ENCODE measurements at regions not wholly inside any gene's neighbourhood (a gene's known extent, or its start where the extent isn't known, plus 50 kb on each side); places are given as distances from the start of the nearest gene placed in this dataset.

DNA sequence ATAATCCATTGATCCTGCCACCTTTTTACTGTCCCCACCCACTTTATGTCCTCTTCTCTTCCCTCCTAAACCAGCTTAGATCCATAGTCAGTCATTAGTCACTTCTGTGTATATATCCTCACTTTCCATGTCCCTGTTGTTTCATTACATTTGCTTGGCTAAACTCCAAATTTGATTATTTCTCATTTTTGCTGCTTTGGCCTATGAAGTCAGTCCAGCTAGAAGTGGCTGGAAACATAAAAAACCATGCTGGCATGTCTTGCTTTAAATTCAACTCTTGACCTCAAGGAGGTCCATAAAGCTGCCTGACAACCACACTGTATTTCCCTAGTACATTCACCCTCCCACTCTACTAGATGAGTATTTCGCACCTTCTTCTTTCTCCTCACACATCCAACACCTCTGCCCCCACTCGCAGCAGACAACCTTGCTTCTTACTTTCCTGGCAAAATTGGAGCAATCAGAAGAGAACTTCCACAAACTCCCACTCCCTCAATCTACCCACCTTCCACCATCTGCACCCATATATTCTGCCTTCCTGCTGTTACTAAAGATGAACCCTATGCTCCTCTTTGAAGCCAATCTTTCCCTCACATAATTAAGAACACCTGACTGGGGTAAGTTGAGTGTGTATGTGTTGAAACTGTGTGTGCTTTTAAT is 72.1 kb downstream of the ZNF648 start:
- TF ChIP-seq, protein P1, sequence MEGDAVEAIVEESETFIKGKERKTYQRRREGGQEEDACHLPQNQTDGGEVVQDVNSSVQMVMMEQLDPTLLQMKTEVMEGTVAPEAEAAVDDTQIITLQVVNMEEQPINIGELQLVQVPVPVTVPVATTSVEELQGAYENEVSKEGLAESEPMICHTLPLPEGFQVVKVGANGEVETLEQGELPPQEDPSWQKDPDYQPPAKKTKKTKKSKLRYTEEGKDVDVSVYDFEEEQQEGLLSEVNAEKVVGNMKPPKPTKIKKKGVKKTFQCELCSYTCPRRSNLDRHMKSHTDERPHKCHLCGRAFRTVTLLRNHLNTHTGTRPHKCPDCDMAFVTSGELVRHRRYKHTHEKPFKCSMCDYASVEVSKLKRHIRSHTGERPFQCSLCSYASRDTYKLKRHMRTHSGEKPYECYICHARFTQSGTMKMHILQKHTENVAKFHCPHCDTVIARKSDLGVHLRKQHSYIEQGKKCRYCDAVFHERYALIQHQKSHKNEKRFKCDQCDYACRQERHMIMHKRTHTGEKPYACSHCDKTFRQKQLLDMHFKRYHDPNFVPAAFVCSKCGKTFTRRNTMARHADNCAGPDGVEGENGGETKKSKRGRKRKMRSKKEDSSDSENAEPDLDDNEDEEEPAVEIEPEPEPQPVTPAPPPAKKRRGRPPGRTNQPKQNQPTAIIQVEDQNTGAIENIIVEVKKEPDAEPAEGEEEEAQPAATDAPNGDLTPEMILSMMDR (conservative IDR thresholded peaks at IDR 0.05; ENCODE audit: low read depth, low read length), result no peak
- DNase-seq (ENCODE audit: low read depth), result no peak

DNA sequence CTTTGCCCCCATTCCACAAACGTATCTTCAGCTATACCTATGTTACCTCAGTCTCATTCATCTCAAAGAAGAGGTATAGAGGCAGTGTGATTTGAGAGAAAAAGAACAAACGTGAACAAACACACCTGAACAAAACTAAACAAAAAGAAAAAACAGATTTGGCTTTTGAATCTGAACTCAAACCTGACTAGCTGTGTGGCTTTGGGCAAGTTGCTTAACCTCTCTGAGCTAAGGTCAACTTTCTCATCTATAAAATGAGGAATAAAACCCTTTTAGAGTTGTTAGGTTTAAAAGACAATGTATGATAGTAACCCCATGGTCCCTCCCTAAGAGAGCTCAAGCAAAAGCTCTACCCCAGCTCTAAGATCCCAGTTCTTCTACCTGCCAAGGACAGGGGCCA is 73.5 kb downstream of the ZNF648 start:
- TF ChIP-seq, protein P1 (conservative IDR thresholded peaks at IDR 0.05; ENCODE audit: low read depth, low read length), result no peak
- no peak for DNase-seq (ENCODE audit: low read depth)
- no peak overlapping the region for H3K4me3 ChIP-seq (ENCODE audit: low read depth, low read length)

More for the DNA sequence above, 72.1 kb downstream of the ZNF648 start:
- no peak overlapping the region for H3K4me3 ChIP-seq (ENCODE audit: low read depth, low read length)

DNA sequence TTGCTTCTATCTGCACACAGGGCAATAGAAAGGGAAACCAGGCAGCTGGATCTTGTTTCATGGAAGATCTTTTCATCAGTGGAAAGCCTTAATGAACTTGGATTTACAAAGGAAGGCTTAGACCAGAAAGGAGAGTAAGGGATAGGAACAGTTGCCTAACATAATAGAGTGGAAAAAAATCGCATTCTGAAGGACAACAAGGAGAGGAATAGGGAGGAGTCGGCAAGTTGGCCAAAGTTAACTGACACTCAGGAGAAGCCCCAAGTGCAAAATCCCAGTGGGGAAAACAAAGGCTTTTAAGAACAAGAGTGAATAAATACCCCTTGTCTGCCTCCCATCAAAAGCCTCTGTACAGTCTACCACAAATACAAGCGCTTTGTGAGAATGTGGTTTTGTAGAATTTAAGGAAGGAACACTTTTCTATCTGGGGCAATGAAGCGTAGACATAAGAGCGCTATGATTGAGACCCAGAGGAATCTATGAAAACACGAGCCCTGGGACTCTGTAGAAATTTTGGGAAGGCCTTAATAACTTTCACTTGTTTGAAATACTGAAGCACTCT is 74.1 kb downstream of the ZNF648 start:
- TF ChIP-seq, protein P1 (conservative IDR thresholded peaks at IDR 0.05; ENCODE audit: low read depth, low read length), result no peak
- no peak overlapping the region for H3K4me3 ChIP-seq (ENCODE audit: low read depth, low read length)
- DNase-seq (ENCODE audit: low read depth), result no peak

GRCh38 chr1:181986907-181987305 is 74.6 kb downstream of the ZNF648 start:
- DNase-seq (ENCODE audit: low read depth), result no peak
- no peak overlapping the region for H3K4me3 ChIP-seq (ENCODE audit: low read depth, low read length)
- TF ChIP-seq, protein P1 (conservative IDR thresholded peaks at IDR 0.05; ENCODE audit: low read depth, low read length), result no peak

- no peak overlapping the region for H3K4me3 ChIP-seq (ENCODE audit: low read depth, low read length)
- TF ChIP-seq, protein P1 (conservative IDR thresholded peaks at IDR 0.05; ENCODE audit: low read depth, low read length), result no peak
- DNase-seq (ENCODE audit: low read depth), result no peak
Measured at GRCh38 chr1:181985936-181986906, 75.3 kb downstream of the ZNF648 start.

GRCh38 chr1:181985281-181985680 is 76.2 kb downstream of the ZNF648 start:
- DNase-seq (ENCODE audit: low read depth), result no peak
- TF ChIP-seq, protein P1 (conservative IDR thresholded peaks at IDR 0.05; ENCODE audit: low read depth, low read length), result no peak
- H3K4me3 ChIP-seq (ENCODE audit: low read depth, low read length), result no peak overlapping the region

All from choroid plexus epithelial cell (primary cell).